NT2/D1 (cell line): ENCODE measurements at regions not wholly inside any gene's neighbourhood (a gene's known extent, or its start where the extent isn't known, plus 50 kb on each side); places are given as distances from the start of the nearest gene placed in this dataset.

ENCODE experiments used
- DNase-seq: peaks from one replicate; pipeline ENCODE4 v3.0.0-alpha.2; 2011; ENCODE audit warnings: low read depth, low spot score
- H3K27me3 ChIP-seq: 2 replicates; pipeline ENCODE4 v1.6.0; 2011; ENCODE audit warnings: mild to moderate bottlenecking; ENCODE audit not compliant: insufficient read length, insufficient read depth
- H3K36me3 ChIP-seq: 2 replicates; pipeline ENCODE4 v1.6.1; 2011; ENCODE audit warnings: mild to moderate bottlenecking, low read length, mixed read lengths; ENCODE audit not compliant: insufficient read depth, insufficient read length
- H3K4me1 ChIP-seq: 2 replicates; pipeline ENCODE4 v1.5.1; 2011; ENCODE audit not compliant: insufficient read depth, insufficient read length
- H3K4me3 ChIP-seq: 2 replicates; pipeline ENCODE4 v1.5.1; 2011; ENCODE audit warnings: low read depth; ENCODE audit not compliant: insufficient read length
- H3K9ac ChIP-seq: 2 replicates; pipeline ENCODE4 v1.6.0; 2011; ENCODE audit warnings: low read depth; ENCODE audit not compliant: insufficient read length
- H3K9me3 ChIP-seq: 2 replicates; pipeline ENCODE4 v1.5.1; 2011; ENCODE audit warnings: mild to moderate bottlenecking, low read length; ENCODE audit not compliant: insufficient read depth
- SUZ12 ChIP-seq: IDR thresholded peaks from 2 replicates; pipeline ENCODE4 v1.6.1; 2011; ENCODE audit not compliant: insufficient read length, insufficient read depth; ENCODE audit errors: extremely low read depth
- YY1 ChIP-seq: IDR thresholded peaks from 2 replicates; pipeline ENCODE4 v1.6.1; 2011; ENCODE audit not compliant: insufficient read length, insufficient read depth
- ZNF274 ChIP-seq: IDR thresholded peaks from 2 replicates; pipeline ENCODE4 v1.6.1; 2011; ENCODE audit warnings: mild to moderate bottlenecking, low read depth, low read length

- H3K4me1 ChIP-seq, result peaks cover 2% of the 10 kb centered on the region
- H3K9me3 ChIP-seq, result no peaks in the 10 kb centered on the region
- H3K27me3 ChIP-seq, result no peaks in the 10 kb centered on the region
- TF ChIP-seq YY1 (no peak), ZNF274 (no peak)
- H3K9ac ChIP-seq, result no peak overlapping the region
- H3K36me3 ChIP-seq, result no peaks in the 10 kb centered on the region
- H3K4me3 ChIP-seq, result no peak overlapping the region
- no peak for DNase-seq
Observed at GRCh38 chr11:46223252-46223513, 54.3 kb upstream of the CREB3L1 start.

- Histone ChIP-seq H3K4me3 (no peak overlapping the region), H3K9me3 (no peaks in the 10 kb centered on the region), H3K36me3 (no peaks in the 10 kb centered on the region), H3K4me1 (peaks cover 2% of the 10 kb centered on the region), H3K27me3 (no peaks in the 10 kb centered on the region), H3K9ac (no peak overlapping the region)
- no peak for TF ChIP-seq ZNF274
- no peak for TF ChIP-seq SUZ12
- TF ChIP-seq YY1, result no peak
- DNase-seq, result no peak
Observed at GRCh38 chr11:46222490-46223251, 54.8 kb upstream of the CREB3L1 start.

GRCh38 chr11:46220313-46220712 lies 57.1 kb upstream of the CREB3L1 start:
- Histone ChIP-seq H3K9me3 (no peaks in the 10 kb centered on the region), H3K36me3 (no peaks in the 10 kb centered on the region), H3K4me1 (peaks cover 5% of the 10 kb centered on the region), H3K27me3 (no peaks in the 10 kb centered on the region), H3K9ac (no peak overlapping the region), H3K4me3 (no peak overlapping the region)
- TF ChIP-seq SUZ12, result no peak
- no peak for TF ChIP-seq ZNF274
- no peak for TF ChIP-seq YY1
- no peak for DNase-seq

GRCh38 chr11:46216765-46217089 lies 60.7 kb upstream of the CREB3L1 start:
- no peak for DNase-seq
- Histone ChIP-seq H3K9me3 (no peaks in the 10 kb centered on the region), H3K4me3 (no peak overlapping the region), H3K4me1 (peaks cover 10% of the 10 kb centered on the region), H3K9ac (no peak overlapping the region), H3K36me3 (no peaks in the 10 kb centered on the region), H3K27me3 (no peaks in the 10 kb centered on the region)
- TF ChIP-seq ZNF274 (no peak), SUZ12 (no peak), YY1 (no peak)

- H3K9ac ChIP-seq, result no peak overlapping the region
- DNase-seq, result no peak
- no peaks in the 10 kb centered on the region for H3K27me3 ChIP-seq
- no peak overlapping the region for H3K4me3 ChIP-seq
- peaks cover 12% of the 10 kb centered on the region for H3K4me1 ChIP-seq
- TF ChIP-seq ZNF274, result no peak
- no peak for TF ChIP-seq YY1
- H3K9me3 ChIP-seq, result 0 out of 2 replicates have a peak, but pooled peaks cover under 1% of the 10 kb centered on the region
- H3K36me3 ChIP-seq, result no peaks in the 10 kb centered on the region
Observed at GRCh38 chr11:46216019-46216764, 61.3 kb upstream of the CREB3L1 start.

GRCh38 chr11:46215208-46215931 lies 62.1 kb upstream of the CREB3L1 start:
- Histone ChIP-seq H3K4me3 (no peak overlapping the region), H3K9ac (no peak overlapping the region), H3K9me3 (peaks cover 5% of the 10 kb centered on the region; the same call in 1 of the 2 replicates), H3K27me3 (no peaks in the 10 kb centered on the region), H3K36me3 (no peaks in the 10 kb centered on the region), H3K4me1 (peaks cover 11% of the 10 kb centered on the region)
- TF ChIP-seq SUZ12 (no peak), YY1 (no peak), ZNF274 (no peak)
- DNase-seq, result no peak

- DNase-seq, result no peak
- TF ChIP-seq ZNF274 (no peak), YY1 (no peak), SUZ12 (no peak)
- Histone ChIP-seq H3K9me3 (peaks cover 5% of the 10 kb centered on the region; the same call in 1 of the 2 replicates), H3K4me3 (no peak overlapping the region), H3K36me3 (no peaks in the 10 kb centered on the region), H3K4me1 (peaks cover 16% of the 10 kb centered on the region), H3K27me3 (no peaks in the 10 kb centered on the region), H3K9ac (no peak overlapping the region)
Observed at GRCh38 chr11:46212720-46213119, 64.7 kb upstream of the CREB3L1 start.
